ENCODE measurements at regions not wholly inside any gene's neighbourhood (a gene's known extent, or its start where the extent isn't known, plus 50 kb on each side); places are given as distances from the start of the nearest gene placed in this dataset.

DNA sequence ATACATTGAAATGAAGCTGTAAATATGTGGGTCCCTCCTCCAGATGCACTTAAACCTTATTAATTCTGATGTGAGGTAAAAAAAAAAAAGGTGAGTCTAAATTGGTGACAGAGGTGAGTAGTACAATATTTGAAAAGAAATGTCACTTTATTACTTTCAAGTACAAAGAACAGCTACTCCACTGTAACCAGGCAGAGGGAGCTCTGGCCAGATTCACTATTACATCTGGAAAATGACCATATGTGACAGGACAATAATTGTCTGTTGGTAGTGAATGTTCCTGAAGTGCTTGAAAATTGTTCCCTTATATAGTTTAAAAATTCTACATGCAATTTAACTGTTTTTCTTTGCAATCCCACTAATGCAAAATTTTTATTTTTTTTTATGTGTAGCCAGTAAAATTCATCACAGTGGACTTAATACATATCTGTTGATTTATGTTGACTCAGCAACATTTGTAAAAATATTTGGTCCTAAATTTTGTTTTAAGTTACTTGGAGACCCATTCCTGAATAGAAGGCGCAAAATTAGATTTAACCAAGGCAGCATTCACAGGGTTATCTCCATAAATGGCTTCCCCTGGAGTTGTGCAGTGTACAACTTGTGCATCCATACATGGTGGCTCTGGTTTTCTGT is 231.9 kb upstream of the TBC1D5 start:
- Mint-ChIP-seq H3K4me1 (ENCODE audit: low read depth, unreplicated experiment) (peaks cover 10% of the 10 kb centered on the region), H3K9me3 (ENCODE audit: unreplicated experiment) (no peaks in the 10 kb centered on the region), H3K27ac (ENCODE audit: unreplicated experiment) (no peak overlapping the region), H3K4me3 (ENCODE audit: unreplicated experiment) (no peak overlapping the region), H3K27me3 (ENCODE audit: low read depth, unreplicated experiment) (no peaks in the 10 kb centered on the region), H3K36me3 (ENCODE audit: low read depth, unreplicated experiment) (no peaks in the 10 kb centered on the region)
- DNase-seq (ENCODE audit: low read depth) (no peak), FAIRE-seq (no peak)
- Histone ChIP-seq H3K27ac (ENCODE audit: low read depth, low read length) (no peak overlapping the region), H4K20me1 (ENCODE audit: insufficient read depth, low read length) (no peaks in the 10 kb centered on the region), H3K9me3 (ENCODE audit: insufficient read depth, low read depth, low read length) (no peaks in the 10 kb centered on the region), H3K27me3 (ENCODE audit: insufficient read depth, low read length) (no peaks in the 10 kb centered on the region), H3K4me1 (ENCODE audit: insufficient read depth, low read length) (no peaks in the 10 kb centered on the region), H3K9ac (ENCODE audit: low read length) (no peak overlapping the region), H2AFZ (ENCODE audit: low read depth, low read length) (no peak overlapping the region), H3K79me2 (ENCODE audit: insufficient read depth, low read length) (no peaks in the 10 kb centered on the region), H3K4me3 (ENCODE audit: insufficient read depth, low read depth, low read length) (no peak overlapping the region), H3K4me2 (ENCODE audit: low read length) (no peak overlapping the region), H3K36me3 (ENCODE audit: insufficient read depth, low read length) (no peaks in the 10 kb centered on the region)
- TF ChIP-seq, protein P1, sequence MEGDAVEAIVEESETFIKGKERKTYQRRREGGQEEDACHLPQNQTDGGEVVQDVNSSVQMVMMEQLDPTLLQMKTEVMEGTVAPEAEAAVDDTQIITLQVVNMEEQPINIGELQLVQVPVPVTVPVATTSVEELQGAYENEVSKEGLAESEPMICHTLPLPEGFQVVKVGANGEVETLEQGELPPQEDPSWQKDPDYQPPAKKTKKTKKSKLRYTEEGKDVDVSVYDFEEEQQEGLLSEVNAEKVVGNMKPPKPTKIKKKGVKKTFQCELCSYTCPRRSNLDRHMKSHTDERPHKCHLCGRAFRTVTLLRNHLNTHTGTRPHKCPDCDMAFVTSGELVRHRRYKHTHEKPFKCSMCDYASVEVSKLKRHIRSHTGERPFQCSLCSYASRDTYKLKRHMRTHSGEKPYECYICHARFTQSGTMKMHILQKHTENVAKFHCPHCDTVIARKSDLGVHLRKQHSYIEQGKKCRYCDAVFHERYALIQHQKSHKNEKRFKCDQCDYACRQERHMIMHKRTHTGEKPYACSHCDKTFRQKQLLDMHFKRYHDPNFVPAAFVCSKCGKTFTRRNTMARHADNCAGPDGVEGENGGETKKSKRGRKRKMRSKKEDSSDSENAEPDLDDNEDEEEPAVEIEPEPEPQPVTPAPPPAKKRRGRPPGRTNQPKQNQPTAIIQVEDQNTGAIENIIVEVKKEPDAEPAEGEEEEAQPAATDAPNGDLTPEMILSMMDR (IDR thresholded peaks at IDR 0.05; ENCODE audit: insufficient read depth, low read depth, low read length), result no peak
- no peak for TF ChIP-seq EZH2 (IDR thresholded peaks at IDR 0.05; ENCODE audit: insufficient read depth, low read length)

DNA sequence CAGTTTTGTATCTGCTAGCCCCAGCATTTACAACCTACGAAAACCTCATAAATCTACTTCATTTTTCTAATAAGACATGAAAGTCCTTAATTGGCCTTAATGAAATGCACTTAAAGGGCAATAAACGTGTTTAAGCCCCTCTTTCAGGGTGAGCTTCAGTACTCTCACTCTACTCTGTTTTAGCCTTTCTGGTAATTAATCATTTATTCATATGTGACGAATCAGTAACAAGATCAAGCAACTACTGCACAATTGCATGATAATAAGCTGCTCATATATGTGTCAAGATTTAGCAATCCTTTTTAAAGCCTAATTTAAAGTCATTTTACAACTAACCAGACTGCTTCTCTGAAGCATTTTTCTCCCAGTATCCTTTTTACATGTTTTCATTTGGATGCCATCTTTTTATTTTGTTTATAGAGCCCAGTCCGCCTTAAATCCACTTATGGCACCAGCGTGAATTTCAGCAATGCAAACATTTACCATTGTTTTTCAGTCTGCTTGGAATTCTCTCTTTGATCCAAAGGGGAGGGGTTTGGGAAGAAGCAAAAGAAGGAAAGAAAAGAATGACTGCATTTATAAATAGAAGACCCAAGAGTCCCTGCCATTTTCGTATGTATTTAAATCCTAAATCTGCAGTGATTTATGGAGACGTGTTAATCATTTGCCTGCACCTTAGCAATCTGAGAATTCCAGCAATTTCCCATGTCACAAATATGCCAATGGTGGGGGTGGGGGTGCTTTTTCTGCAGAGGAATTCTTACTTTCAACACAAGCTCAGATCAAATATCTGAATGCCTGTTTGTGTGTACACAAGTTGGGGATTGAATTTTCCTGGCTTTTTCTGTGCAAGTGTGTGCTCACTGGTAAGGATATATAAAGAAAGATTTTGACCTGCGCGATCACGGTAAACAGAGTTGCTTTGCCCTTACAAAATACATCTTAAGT is 230.8 kb upstream of the TBC1D5 start:
- no peaks in the 10 kb centered on the region for H3K79me2 ChIP-seq (ENCODE audit: insufficient read depth, low read length)
- no peak overlapping the region for H3K9ac ChIP-seq (ENCODE audit: low read length)
- H3K36me3 ChIP-seq (ENCODE audit: insufficient read depth, low read length), result no peaks in the 10 kb centered on the region
- Mint-ChIP-seq H3K9me3 (ENCODE audit: unreplicated experiment) (no peaks in the 10 kb centered on the region), H3K27me3 (ENCODE audit: low read depth, unreplicated experiment) (no peaks in the 10 kb centered on the region), H3K4me3 (ENCODE audit: unreplicated experiment) (no peak overlapping the region), H3K4me1 (ENCODE audit: low read depth, unreplicated experiment) (peaks cover 10% of the 10 kb centered on the region), H3K36me3 (ENCODE audit: low read depth, unreplicated experiment) (no peaks in the 10 kb centered on the region), H3K27ac (ENCODE audit: unreplicated experiment) (no peak overlapping the region)
- no peaks in the 10 kb centered on the region for H3K9me3 ChIP-seq (ENCODE audit: insufficient read depth, low read depth, low read length)
- H3K27ac ChIP-seq (ENCODE audit: low read depth, low read length), result no peak overlapping the region
- no peak overlapping the region for H3K4me3 ChIP-seq (ENCODE audit: insufficient read depth, low read depth, low read length)
- H2AFZ ChIP-seq (ENCODE audit: low read depth, low read length), result no peak overlapping the region
- H3K4me2 ChIP-seq (ENCODE audit: low read length), result no peak overlapping the region
- H3K4me1 ChIP-seq (ENCODE audit: insufficient read depth, low read length), result no peaks in the 10 kb centered on the region
- TF ChIP-seq, protein P1 (IDR thresholded peaks at IDR 0.05; ENCODE audit: insufficient read depth, low read depth, low read length), result no peak
- TF ChIP-seq EZH2 (IDR thresholded peaks at IDR 0.05; ENCODE audit: insufficient read depth, low read length), result no peak
- H3K27me3 ChIP-seq (ENCODE audit: insufficient read depth, low read length), result no peaks in the 10 kb centered on the region
- no peaks in the 10 kb centered on the region for H4K20me1 ChIP-seq (ENCODE audit: insufficient read depth, low read length)
- DNase-seq (ENCODE audit: low read depth), result no peak
- no peak for FAIRE-seq

Measured in astrocyte (in vitro differentiated cells and primary cell).